CD14-positive monocyte (primary cell): ENCODE measurements at regions not wholly inside any gene's neighbourhood (a gene's known extent, or its start where the extent isn't known, plus 50 kb on each side); places are given as distances from the start of the nearest gene placed in this dataset.
"Not testable (repeated sequence)": the region's sequence is repeated elsewhere in the genome, so short reads cannot be mapped to it uniquely, and the experiment has no call there.

ENCODE experiments used
- DNase-seq, 3 donors: peaks; one replicate each; pipeline ENCODE4 v3.0.0-alpha.2; 2011 to 2022
- H2AFZ ChIP-seq: 2 replicates; pipeline ENCODE4 v1.6.0; 2012; ENCODE audit warnings: mild to moderate bottlenecking, low read depth, low read length, inconsistent platforms; ENCODE audit not compliant: insufficient read depth, poor library complexity, severe bottlenecking
- H3K27ac ChIP-seq, 2 donors: 1 replicate in 1 of 2; 2 replicates in 1 of 2; pipeline ENCODE4 v1.5.1; 2012 to 2013; ENCODE audit warnings: low read length in 2 of 2, control low read depth in 1 of 2, inconsistent platforms in 1 of 2, low read depth in 1 of 2, mild to moderate bottlenecking in 1 of 2
- H3K27me3 ChIP-seq, 2 donors: one replicate each; pipeline versions ENCODE4 v1.6.0 to v1.6.1; 2011 to 2013; ENCODE audit warnings: low read length in 2 of 2; ENCODE audit not compliant: control insufficient read depth in 2 of 2, insufficient read depth in 2 of 2
- H3K36me3 ChIP-seq, 2 donors: replicated peaks in 1 of 2; 1 replicate in 1 of 2; 2 replicates in 1 of 2; pipeline versions ENCODE4 v1.5.1 to v1.6.1; 2012 to 2013; ENCODE audit warnings: low read length in 2 of 2, control low read depth in 1 of 2, inconsistent platforms in 1 of 2, mild to moderate bottlenecking in 1 of 2; ENCODE audit not compliant: insufficient read depth in 2 of 2, control insufficient read depth in 1 of 2
- H3K4me1 ChIP-seq, 2 donors: 1 replicate in 1 of 2; 2 replicates in 1 of 2; pipeline versions ENCODE4 v1.5.1 to v1.6.1; 2012 to 2013; ENCODE audit warnings: low read length in 2 of 2, control low read depth in 1 of 2, inconsistent platforms in 1 of 2, mild to moderate bottlenecking in 1 of 2, moderate library complexity in 1 of 2; ENCODE audit not compliant: insufficient read depth in 2 of 2, control insufficient read depth in 1 of 2
- H3K4me2 ChIP-seq: replicated peaks from 2 replicates; pipeline ENCODE3; 2012; ENCODE audit warnings: low read length, moderate library complexity, mild to moderate bottlenecking; ENCODE audit not compliant: poor library complexity, severe bottlenecking; ENCODE audit errors: extremely low read depth
- H3K4me3 ChIP-seq, 3 experiments: fragments of 200-600 bp in 1 of 3; sonication (generic) in 1 of 3; replicated peaks in 1 of 3; 1 replicate in 2 of 3; 2 replicates in 1 of 3; pipeline ENCODE4 v1.5.1; 2011 to 2013; ENCODE audit warnings: low read length in 3 of 3, mild to moderate bottlenecking in 3 of 3, control low read depth in 2 of 3, low read depth in 2 of 3, inconsistent platforms in 1 of 3, moderate library complexity in 1 of 3
- H3K79me2 ChIP-seq: 2 replicates; pipeline ENCODE4 v1.6.0; 2012; ENCODE audit warnings: mild to moderate bottlenecking, control low read depth, inconsistent platforms, low read length, moderate library complexity; ENCODE audit not compliant: insufficient read depth
- H3K9ac ChIP-seq: 2 replicates; pipeline ENCODE4 v1.6.0; 2017; ENCODE audit warnings: low read length, mild to moderate bottlenecking; ENCODE audit not compliant: insufficient read depth, poor library complexity, severe bottlenecking
- H3K9me3 ChIP-seq, 2 donors: replicated peaks in 1 of 2; 1 replicate in 1 of 2; 2 replicates in 1 of 2; pipeline versions ENCODE4 v1.5.1 to v1.6.1; 2012 to 2013; ENCODE audit warnings: low read length in 2 of 2, control low read depth in 1 of 2; ENCODE audit not compliant: control insufficient read depth in 1 of 2, insufficient read depth in 1 of 2
- H4K20me1 ChIP-seq: 2 replicates; pipeline ENCODE4 v1.6.0; 2012; ENCODE audit warnings: mild to moderate bottlenecking, low read length, control low read depth, moderate library complexity; ENCODE audit not compliant: insufficient read depth
- H3K27ac Mint-ChIP-seq, 7 donors: one replicate each; pipeline ENCODE4 v1.8.0; 2020; ENCODE audit warnings: mild to moderate bottlenecking in 7 of 7, mixed read lengths in 7 of 7, moderate library complexity in 6 of 7, inconsistent platforms in 2 of 7
- H3K27me3 Mint-ChIP-seq, 3 donors: one replicate each; pipeline ENCODE4 v1.8.0; 2021 to 2022; ENCODE audit warnings: low read depth in 3 of 3, mild to moderate bottlenecking in 3 of 3, mixed read lengths in 3 of 3, moderate library complexity in 3 of 3, inconsistent platforms in 1 of 3
- H3K36me3 Mint-ChIP-seq, 2 donors: one replicate each; pipeline ENCODE4 v1.8.0; 2020; ENCODE audit warnings: mixed read lengths in 2 of 2, inconsistent platforms in 1 of 2, mild to moderate bottlenecking in 1 of 2
- H3K4me1 Mint-ChIP-seq: one replicate; pipeline ENCODE4 v1.8.0; 2020; ENCODE audit warnings: mild to moderate bottlenecking, mixed read lengths
- H3K4me3 Mint-ChIP-seq, 2 donors: one replicate each; pipeline ENCODE4 v1.8.0; 2020; ENCODE audit warnings: mild to moderate bottlenecking in 2 of 2, mixed read lengths in 2 of 2, moderate library complexity in 1 of 2
- H3K9me3 Mint-ChIP-seq, 7 donors: one replicate each; pipeline ENCODE4 v1.8.0; 2020 to 2022; ENCODE audit warnings: mixed read lengths in 7 of 7, mild to moderate bottlenecking in 6 of 7, moderate library complexity in 6 of 7, inconsistent platforms in 2 of 7
- CTCF ChIP-seq: fragments of 200-600 bp; IDR thresholded peaks from one replicate; pipeline ENCODE4 v1.8.0; 2022; ENCODE audit warnings: antibody characterized with exemption, mild to moderate bottlenecking
- WGBS: methylation state at CpG from one replicate; pipeline ENCODE4 v1.1.5; 2013; ENCODE audit warnings: missing lambda C conversion rate; ENCODE audit not compliant: insufficient coverage; 5-methylcytosine and 5-hydroxymethylcytosine counted together
- intact Hi-C, 2 donors: fragments of 100-400 bp; cut with micrococcal nuclease; formaldehyde crosslinking; loops; one replicate each; pipeline versions ENCODE4 v1.15.0 to v1.15.1; 2023

- H3K27ac ChIP-seq: no peak overlapping the region
- no peaks in the 10 kb centered on the region for H4K20me1 ChIP-seq
- intact Hi-C loops: no loop called here
- peaks cover 16 to 21% of the 10 kb centered on the region in 2 donors for H3K4me1 ChIP-seq
- Mint-ChIP-seq H3K36me3 (peaks cover 2 to 4% of the 10 kb centered on the region in 2 donors), H3K9me3 (peaks cover 4 to 25% (median 16%) of the 10 kb centered on the region in 7 donors), H3K4me1 (peaks cover 25% of the 10 kb centered on the region), H3K27me3 (peaks cover 0 to 3% (median 2%) of the 10 kb centered on the region in 3 donors), H3K4me3 (no peak overlapping the region), H3K27ac (no peak overlapping the region)
- no peak overlapping the region for H3K4me3 ChIP-seq
- H3K9me3 ChIP-seq: peaks cover 0 to 14% of the 10 kb centered on the region in 2 donors
- H3K27me3 ChIP-seq: no peaks in the 10 kb centered on the region
- no peak overlapping the region for H3K4me2 ChIP-seq
- 100% methylated on average over 2 of the region's 5 CpGs for WGBS
- TF ChIP-seq CTCF: no peak
- no peak overlapping the region for H2AFZ ChIP-seq
- H3K36me3 ChIP-seq: no peaks in the 10 kb centered on the region
- no peak overlapping the region for H3K9ac ChIP-seq
- no peak for DNase-seq
- no peaks in the 10 kb centered on the region for H3K79me2 ChIP-seq
These were observed 59.0 kb upstream of the TINAGL1 start for GRCh38 chr1:31517301-31517700.

GRCh38 chr1:31517986-31518385, 58.3 kb upstream of the TINAGL1 start:
- H3K36me3 ChIP-seq, H3K4me3 ChIP-seq, H3K27me3 Mint-ChIP-seq, H3K9ac ChIP-seq, H3K79me2 ChIP-seq, H3K27ac Mint-ChIP-seq, H3K4me2 ChIP-seq, DNase-seq, H2AFZ ChIP-seq, H3K27ac ChIP-seq, H3K27me3 ChIP-seq, H3K4me3 Mint-ChIP-seq, H4K20me1 ChIP-seq, intact Hi-C loops, H3K36me3 Mint-ChIP-seq: not testable (repeated sequence)
- Histone ChIP-seq H3K4me1 (peaks cover 23 to 28% of the 10 kb centered on the region in 2 donors), H3K9me3 (peaks cover 0 to 14% of the 10 kb centered on the region in 2 donors)
- Mint-ChIP-seq H3K4me1 (peaks cover 31% of the 10 kb centered on the region), H3K9me3 (peaks cover 4 to 22% (median 12%) of the 10 kb centered on the region in 7 donors)
- no CpG with 5 or more reads among the region's 2 CpGs for WGBS
